Mesothelial cell of epicardium (in vitro differentiated cells): ENCODE measurements at regions not wholly inside any gene's neighbourhood (a gene's known extent, or its start where the extent isn't known, plus 50 kb on each side); places are given as distances from the start of the nearest gene placed in this dataset.
"Not testable (repeated sequence)": the region's sequence is repeated elsewhere in the genome, so short reads cannot be mapped to it uniquely, and the experiment has no call there.

ENCODE experiments used
- DNase-seq, 2 experiments: peaks; one replicate each; pipeline ENCODE4 v3.0.0; 2021; ENCODE audit warnings: low spot score in 2 of 2; ENCODE audit not compliant: unreplicated experiment in 2 of 2
- H3K27ac Mint-ChIP-seq: 2 replicates; pipeline ENCODE4 v1.8.0; 2021; ENCODE audit warnings: mixed read lengths
- H3K27me3 Mint-ChIP-seq: 2 replicates; pipeline ENCODE4 v1.8.0; 2021; ENCODE audit warnings: low read depth, mixed read lengths
- H3K36me3 Mint-ChIP-seq: 2 replicates; pipeline ENCODE4 v1.8.0; 2021; ENCODE audit warnings: mixed read lengths
- H3K4me1 Mint-ChIP-seq: 2 replicates; pipeline ENCODE4 v1.8.0; 2021; ENCODE audit warnings: mixed read lengths
- H3K4me3 Mint-ChIP-seq: 2 replicates; pipeline ENCODE4 v1.8.0; 2021; ENCODE audit warnings: mild to moderate bottlenecking, moderate library complexity, mixed read lengths
- H3K9me3 Mint-ChIP-seq: 2 replicates; pipeline ENCODE4 v1.8.0; 2021; ENCODE audit warnings: mixed read lengths
- TF ChIP-seq, protein P1 (sequence below): fragments of 200-600 bp; sonication (generic); IDR thresholded peaks from one replicate; pipeline ENCODE4 v1.5.0; 2021; ENCODE audit warnings: antibody characterized with exemption; ENCODE audit not compliant: unreplicated experiment

DNA sequence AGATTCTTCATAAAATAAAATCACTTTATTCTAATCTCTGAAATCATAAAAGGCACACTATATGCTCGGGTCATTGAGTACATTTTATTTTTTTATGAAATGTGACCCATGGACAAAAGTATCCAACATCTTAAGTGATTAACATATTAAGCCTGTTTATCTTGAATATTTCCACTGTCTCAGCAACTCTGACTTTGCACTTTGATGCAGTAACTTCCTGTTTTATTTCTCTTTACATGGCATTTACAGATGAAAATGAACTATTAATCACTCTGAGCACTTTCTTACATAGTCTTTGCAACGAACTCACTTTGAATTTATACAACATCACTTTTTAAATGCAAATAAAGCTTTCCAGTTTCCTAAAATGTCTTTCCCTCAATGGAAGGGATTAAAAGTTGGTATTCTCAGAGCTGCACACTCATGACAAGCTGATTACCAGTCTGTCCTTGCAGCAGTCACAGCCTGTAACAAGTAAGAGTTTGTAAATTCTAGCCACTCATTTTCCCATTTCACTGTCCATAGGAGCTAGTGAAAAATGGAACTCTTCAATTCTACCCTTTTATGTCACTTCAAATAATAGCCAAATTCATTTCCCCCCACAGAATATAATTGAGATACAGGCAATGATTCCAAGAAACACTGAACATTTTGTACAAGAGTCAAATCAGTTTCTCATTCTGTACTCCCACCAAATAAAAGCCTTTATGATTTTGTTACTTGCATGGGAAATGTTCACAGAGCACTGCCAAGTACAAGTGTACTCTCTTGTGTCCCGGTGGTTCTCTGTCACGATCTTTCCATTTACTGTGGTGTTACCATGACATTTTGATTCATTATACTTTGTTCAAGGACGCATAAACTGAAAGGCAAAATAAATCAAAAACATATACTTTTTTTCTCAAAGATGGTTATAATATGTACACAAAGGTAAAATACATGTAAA lies 1968.9 kb downstream of the PCDH9 start:
- no peaks in the 10 kb centered on the region for H3K27me3 Mint-ChIP-seq
- TF ChIP-seq, protein P1, sequence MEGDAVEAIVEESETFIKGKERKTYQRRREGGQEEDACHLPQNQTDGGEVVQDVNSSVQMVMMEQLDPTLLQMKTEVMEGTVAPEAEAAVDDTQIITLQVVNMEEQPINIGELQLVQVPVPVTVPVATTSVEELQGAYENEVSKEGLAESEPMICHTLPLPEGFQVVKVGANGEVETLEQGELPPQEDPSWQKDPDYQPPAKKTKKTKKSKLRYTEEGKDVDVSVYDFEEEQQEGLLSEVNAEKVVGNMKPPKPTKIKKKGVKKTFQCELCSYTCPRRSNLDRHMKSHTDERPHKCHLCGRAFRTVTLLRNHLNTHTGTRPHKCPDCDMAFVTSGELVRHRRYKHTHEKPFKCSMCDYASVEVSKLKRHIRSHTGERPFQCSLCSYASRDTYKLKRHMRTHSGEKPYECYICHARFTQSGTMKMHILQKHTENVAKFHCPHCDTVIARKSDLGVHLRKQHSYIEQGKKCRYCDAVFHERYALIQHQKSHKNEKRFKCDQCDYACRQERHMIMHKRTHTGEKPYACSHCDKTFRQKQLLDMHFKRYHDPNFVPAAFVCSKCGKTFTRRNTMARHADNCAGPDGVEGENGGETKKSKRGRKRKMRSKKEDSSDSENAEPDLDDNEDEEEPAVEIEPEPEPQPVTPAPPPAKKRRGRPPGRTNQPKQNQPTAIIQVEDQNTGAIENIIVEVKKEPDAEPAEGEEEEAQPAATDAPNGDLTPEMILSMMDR: no peak
- no peaks in the 10 kb centered on the region for H3K36me3 Mint-ChIP-seq
- H3K9me3 Mint-ChIP-seq: peaks cover 9% of the 10 kb centered on the region
- H3K4me3 Mint-ChIP-seq: no peak overlapping the region
- peaks cover 7% of the 10 kb centered on the region for H3K4me1 Mint-ChIP-seq
- H3K27ac Mint-ChIP-seq: no peak overlapping the region
- DNase-seq: no peak

DNA sequence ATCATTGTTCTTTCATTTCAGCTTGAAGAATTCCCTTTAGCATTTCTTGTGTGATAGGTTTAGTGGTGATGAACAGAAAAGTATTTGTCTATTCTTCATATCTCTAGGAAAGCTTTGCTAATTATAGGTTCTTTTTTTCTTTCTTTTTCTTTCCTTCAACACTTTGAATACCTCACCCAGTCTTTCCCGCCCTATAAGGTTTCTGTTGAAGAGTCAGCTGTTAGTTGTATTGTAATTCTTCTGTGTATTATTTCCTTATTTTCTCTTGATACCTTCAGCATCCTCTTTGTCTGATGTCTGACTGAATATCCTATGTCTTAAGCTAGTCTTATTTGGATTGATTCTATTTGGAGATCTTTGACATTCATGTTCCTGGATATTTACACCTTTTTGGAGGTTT lies 1989.4 kb downstream of the PCDH9 start:
- Mint-ChIP-seq H3K4me3 (no peak overlapping the region), H3K27ac (no peak overlapping the region), H3K9me3 (peaks cover 29% of the 10 kb centered on the region), H3K36me3 (peaks cover 11% of the 10 kb centered on the region), H3K4me1 (no peaks in the 10 kb centered on the region), H3K27me3 (no peaks in the 10 kb centered on the region)
- TF ChIP-seq, protein P1: no peak
- DNase-seq: no peak

DNA sequence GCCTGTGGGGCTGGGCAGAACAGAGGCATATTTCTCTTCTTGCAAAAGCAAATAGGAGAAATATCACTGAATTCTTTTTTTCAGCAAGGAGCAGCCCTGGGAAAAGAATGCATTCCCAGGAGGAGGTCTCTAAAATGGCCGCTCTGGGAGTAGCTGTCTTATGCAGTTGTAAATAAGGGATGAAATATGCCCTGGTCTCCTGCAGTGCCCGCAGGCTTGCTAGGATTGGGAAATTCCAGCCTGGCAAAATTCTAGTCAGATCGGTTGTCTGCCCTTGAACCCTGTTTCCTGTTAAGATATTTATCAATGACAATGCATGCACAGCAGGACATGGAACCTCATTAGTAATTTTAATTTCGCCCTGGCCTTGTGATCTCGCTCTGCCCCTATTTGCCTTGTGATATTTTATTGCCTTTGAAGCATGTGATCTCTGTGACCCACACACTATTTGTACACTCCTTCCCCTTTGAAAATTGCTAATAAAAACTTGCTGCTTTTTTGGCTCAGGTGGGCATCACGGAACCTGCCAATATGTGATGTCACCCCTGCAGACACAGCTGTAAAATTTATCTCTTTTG lies 1993.2 kb downstream of the PCDH9 start:
- Mint-ChIP-seq H3K36me3 (peaks cover 11% of the 10 kb centered on the region), H3K27me3 (no peaks in the 10 kb centered on the region), H3K4me3 (no peak overlapping the region), H3K9me3 (peaks cover 45% of the 10 kb centered on the region), H3K4me1 (no peaks in the 10 kb centered on the region), H3K27ac (no peak overlapping the region)
- TF ChIP-seq, protein P1: no peak
- no peak for DNase-seq

DNA sequence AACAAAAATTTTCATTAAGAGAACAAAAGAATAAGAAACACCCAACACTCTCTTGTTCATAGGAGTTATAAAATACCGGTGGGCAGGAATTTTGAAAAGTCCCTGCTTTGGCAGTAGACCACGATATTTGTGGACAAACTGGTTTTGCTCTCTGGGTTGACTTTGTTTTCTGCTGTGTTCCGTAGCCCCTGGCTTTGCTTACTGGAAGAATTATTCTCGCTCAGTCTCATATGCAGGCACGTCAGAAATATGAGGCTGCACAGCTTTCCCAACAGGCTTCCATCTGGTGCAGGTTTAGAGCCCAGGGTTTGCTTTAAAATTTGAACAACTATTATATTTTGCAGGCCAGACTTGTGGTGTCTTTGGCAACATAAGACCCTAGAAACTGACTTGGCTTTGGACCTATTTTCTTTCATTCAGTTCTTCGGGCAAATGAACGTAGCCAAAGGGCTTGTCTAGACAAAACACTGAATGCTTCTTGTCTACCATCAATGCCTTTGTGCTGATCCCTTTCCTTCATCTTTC lies 2012.6 kb downstream of the PCDH9 start:
- Mint-ChIP-seq H3K27ac (peak overlapping the region; percentile 59), H3K27me3 (no peaks in the 10 kb centered on the region), H3K9me3 (peaks cover 16% of the 10 kb centered on the region), H3K4me1 (peaks cover 13% of the 10 kb centered on the region), H3K36me3 (peaks cover 12% of the 10 kb centered on the region), H3K4me3 (no peak overlapping the region)
- no peak for DNase-seq
- TF ChIP-seq, protein P1: no peak

DNA sequence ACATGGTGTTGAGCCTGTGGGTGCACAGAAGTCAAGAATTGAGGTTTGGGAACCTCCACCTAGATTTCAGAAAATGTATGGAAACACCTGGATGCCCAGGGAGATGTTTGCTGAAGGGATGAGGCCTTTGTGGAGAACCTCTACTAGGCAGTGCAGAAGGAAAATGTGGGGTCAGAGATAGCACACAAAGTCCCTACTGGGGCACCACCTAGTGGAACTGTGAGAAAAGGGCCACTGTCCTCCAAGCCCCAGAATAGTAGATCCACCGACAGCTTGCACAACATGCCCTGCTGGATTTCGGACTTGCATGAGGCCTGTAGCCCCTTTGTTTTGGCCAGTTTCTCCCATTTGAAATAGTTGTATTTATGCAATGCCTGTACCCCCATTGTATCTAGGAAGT lies 2027.3 kb downstream of the PCDH9 start:
- not testable (repeated sequence) for H3K27ac Mint-ChIP-seq, H3K4me1 Mint-ChIP-seq, H3K27me3 Mint-ChIP-seq, H3K4me3 Mint-ChIP-seq, DNase-seq
- peaks cover 31% of the 10 kb centered on the region for H3K9me3 Mint-ChIP-seq
- peaks cover 10% of the 10 kb centered on the region for H3K36me3 Mint-ChIP-seq

DNA sequence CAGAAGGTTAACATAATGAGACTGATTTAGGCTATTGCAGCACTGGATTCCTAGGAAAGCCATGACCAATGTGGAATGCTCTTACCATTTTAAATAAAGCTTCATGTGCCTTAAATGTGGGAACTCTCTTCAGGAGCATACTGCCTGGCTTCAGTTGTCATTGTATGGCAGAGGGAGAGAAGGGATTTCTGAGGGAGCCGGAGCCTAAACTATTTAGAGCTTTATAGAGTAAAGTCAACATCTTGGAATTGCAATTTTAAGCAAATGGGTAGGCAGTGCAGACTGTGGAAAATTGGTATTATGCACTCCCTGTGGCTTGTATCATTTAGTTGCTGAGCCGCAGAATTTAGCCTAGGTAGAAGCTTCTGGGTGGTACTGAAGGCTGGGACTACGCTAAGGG lies 2041.4 kb downstream of the PCDH9 start:
- Mint-ChIP-seq H3K27ac (no peak overlapping the region), H3K9me3 (peaks cover 30% of the 10 kb centered on the region)

More for the DNA sequence above, 2041.4 kb downstream of the PCDH9 start:
- Mint-ChIP-seq H3K27me3 (no peaks in the 10 kb centered on the region), H3K4me3 (no peak overlapping the region), H3K4me1 (no peaks in the 10 kb centered on the region), H3K36me3 (peaks cover 11% of the 10 kb centered on the region)
- no peak for DNase-seq
- TF ChIP-seq, protein P1: no peak
